DOHH2 (cell line): ENCODE measurements at regions not wholly inside any gene's neighbourhood (a gene's known extent, or its start where the extent isn't known, plus 50 kb on each side); places are given as distances from the start of the nearest gene placed in this dataset.

ENCODE experiments used
- H3F3A ChIP-seq: fragments of 200-600 bp; sonication (generic), shearing (Covaris generic); 2 replicates; pipeline ENCODE4 v1.6.0; 2016; ENCODE audit warnings: antibody characterized with exemption, mild to moderate bottlenecking; ENCODE audit not compliant: control insufficient read depth, insufficient read depth
- H3K27ac ChIP-seq: fragments of 200-600 bp; sonication (generic); 2 replicates; pipeline ENCODE4 v1.5.1; 2014; ENCODE audit warnings: low read depth, mild to moderate bottlenecking, low read length, moderate library complexity
- H3K27me3 ChIP-seq: fragments of 200-600 bp; sonication (generic); 2 replicates; pipeline ENCODE4 v1.6.1; 2014; ENCODE audit warnings: mild to moderate bottlenecking, low read length, mixed read lengths; ENCODE audit not compliant: control insufficient read depth
- H3K36me3 ChIP-seq: fragments of 200-600 bp; sonication (generic); 2 replicates; pipeline ENCODE4 v1.6.1; 2014; ENCODE audit warnings: mild to moderate bottlenecking, low read length, moderate library complexity, mixed read lengths; ENCODE audit not compliant: control insufficient read depth
- H3K4me1 ChIP-seq: fragments of 200-600 bp; sonication (generic); 2 replicates; pipeline ENCODE4 v1.6.1; 2014; ENCODE audit warnings: mild to moderate bottlenecking, low read length, mixed read lengths; ENCODE audit not compliant: control insufficient read depth
- H3K4me2 ChIP-seq: fragments of 200-600 bp; sonication (generic); 2 replicates; pipeline ENCODE4 v1.6.0; 2014; ENCODE audit warnings: mild to moderate bottlenecking, low read length, moderate library complexity
- H3K4me3 ChIP-seq: fragments of 200-600 bp; sonication (generic); 2 replicates; pipeline ENCODE4 v1.5.1; 2014; ENCODE audit warnings: mild to moderate bottlenecking, low read length, mixed read lengths
- H3K79me2 ChIP-seq: fragments of 200-600 bp; sonication (generic); 2 replicates; pipeline ENCODE4 v1.6.1; 2014; ENCODE audit warnings: mild to moderate bottlenecking, low read length, mixed read lengths; ENCODE audit not compliant: control insufficient read depth
- H3K9me2 ChIP-seq: fragments of 200-600 bp; sonication (generic); replicated peaks from 2 replicates; pipeline ENCODE4 v1.6.1; 2014; ENCODE audit warnings: mild to moderate bottlenecking, low read length, mixed read lengths; ENCODE audit not compliant: control insufficient read depth
- H3K9me3 ChIP-seq: fragments of 200-600 bp; sonication (generic); 2 replicates; pipeline ENCODE4 v1.6.1; 2014; ENCODE audit warnings: antibody characterized with exemption, low read length, mixed read lengths; ENCODE audit not compliant: control insufficient read depth, insufficient read depth
- H4K20me1 ChIP-seq: fragments of 200-600 bp; sonication (generic); 2 replicates; pipeline ENCODE4 v1.6.0; 2014; ENCODE audit warnings: low read depth, mild to moderate bottlenecking, antibody characterized with exemption, low read length, moderate library complexity; ENCODE audit not compliant: control insufficient read depth, insufficient read depth
- EZH2phosphoT487 ChIP-seq: fragments of 200-600 bp; sonication (generic); IDR thresholded peaks from 2 replicates; pipeline ENCODE4 v1.6.1; 2017; ENCODE audit warnings: borderline replicate concordance, mild to moderate bottlenecking, antibody characterized with exemption, low read length, moderate library complexity, mixed read lengths
- TF ChIP-seq, protein P1 (sequence below): fragments of 200-600 bp; sonication (generic); IDR thresholded peaks from one replicate; pipeline ENCODE4 v1.5.1; 2014; ENCODE audit warnings: antibody characterized with exemption, mild to moderate bottlenecking, low read depth, low read length; ENCODE audit not compliant: poor library complexity, severe bottlenecking

DNA sequence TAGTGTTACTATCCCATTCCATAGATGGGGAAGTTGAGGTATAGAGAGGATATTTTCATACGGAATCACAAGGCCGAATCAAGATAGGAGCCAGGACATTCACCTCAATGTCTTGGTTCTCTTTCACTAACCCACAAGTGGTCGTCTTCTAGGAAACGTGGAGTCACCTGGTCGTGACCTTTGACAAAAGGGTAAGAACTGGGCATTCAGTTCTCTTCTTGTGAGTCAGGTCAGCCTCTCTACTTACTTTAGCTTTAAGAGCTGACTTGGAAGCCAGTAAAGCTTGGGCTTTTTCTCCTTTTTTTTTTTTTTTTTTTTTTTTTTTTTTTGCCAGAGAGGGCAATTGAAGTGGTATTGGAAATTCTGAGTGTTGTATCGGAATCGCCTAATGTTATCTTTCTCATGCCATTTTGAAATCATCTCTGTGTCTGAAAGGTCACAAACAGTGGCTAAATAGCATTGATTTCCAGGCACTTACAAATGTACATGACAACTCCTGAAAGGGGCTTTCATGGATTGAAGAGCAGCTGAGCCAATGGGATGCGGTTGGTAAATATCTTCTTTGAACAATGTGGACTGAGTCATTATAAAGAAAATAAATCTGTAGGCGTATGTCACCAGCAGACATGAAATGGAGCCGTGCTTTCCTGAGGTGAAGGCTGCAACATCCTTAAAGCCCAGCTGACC lies 356.9 kb downstream of the KIF16B start:
- Histone ChIP-seq H3K4me1 (0 out of 2 replicates have a peak, but pooled peaks cover 3% of the 10 kb centered on the region), H3K9me3 (no peaks in the 10 kb centered on the region), H3K4me2 (no peak overlapping the region), H3F3A (no peaks in the 10 kb centered on the region), H4K20me1 (no peaks in the 10 kb centered on the region), H3K9me2 (no peaks in the 10 kb centered on the region), H3K79me2 (no peaks in the 10 kb centered on the region), H3K4me3 (no peak overlapping the region), H3K27ac (no peak overlapping the region), H3K27me3 (no peaks in the 10 kb centered on the region), H3K36me3 (no peaks in the 10 kb centered on the region)
- TF ChIP-seq, protein P1, sequence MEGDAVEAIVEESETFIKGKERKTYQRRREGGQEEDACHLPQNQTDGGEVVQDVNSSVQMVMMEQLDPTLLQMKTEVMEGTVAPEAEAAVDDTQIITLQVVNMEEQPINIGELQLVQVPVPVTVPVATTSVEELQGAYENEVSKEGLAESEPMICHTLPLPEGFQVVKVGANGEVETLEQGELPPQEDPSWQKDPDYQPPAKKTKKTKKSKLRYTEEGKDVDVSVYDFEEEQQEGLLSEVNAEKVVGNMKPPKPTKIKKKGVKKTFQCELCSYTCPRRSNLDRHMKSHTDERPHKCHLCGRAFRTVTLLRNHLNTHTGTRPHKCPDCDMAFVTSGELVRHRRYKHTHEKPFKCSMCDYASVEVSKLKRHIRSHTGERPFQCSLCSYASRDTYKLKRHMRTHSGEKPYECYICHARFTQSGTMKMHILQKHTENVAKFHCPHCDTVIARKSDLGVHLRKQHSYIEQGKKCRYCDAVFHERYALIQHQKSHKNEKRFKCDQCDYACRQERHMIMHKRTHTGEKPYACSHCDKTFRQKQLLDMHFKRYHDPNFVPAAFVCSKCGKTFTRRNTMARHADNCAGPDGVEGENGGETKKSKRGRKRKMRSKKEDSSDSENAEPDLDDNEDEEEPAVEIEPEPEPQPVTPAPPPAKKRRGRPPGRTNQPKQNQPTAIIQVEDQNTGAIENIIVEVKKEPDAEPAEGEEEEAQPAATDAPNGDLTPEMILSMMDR, result no peak
- no peak for TF ChIP-seq EZH2phosphoT487

DNA sequence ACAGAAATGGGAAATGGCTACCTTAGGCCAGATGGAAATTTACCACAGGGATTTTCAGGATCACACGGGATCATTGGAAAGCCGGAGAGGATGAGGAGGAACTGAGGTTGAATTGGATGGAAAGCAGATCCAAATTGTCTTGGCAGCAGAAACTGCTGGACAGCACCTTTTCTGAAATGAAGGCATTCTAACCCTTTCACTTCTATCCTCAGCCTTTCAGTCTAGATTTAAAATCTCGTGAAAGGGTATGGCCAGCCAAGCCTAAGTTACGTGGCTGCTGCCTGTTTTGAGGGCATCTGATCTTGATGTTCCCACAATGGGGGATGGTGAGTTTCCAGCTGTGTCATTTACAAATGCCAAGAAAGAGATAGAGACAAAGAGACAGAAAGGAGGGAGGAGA lies 358.2 kb downstream of the KIF16B start:
- TF ChIP-seq EZH2phosphoT487, result no peak
- TF ChIP-seq, protein P1, result no peak
- no peaks in the 10 kb centered on the region for H4K20me1 ChIP-seq
- H3K9me2 ChIP-seq, result no peaks in the 10 kb centered on the region
- no peak overlapping the region for H3K27ac ChIP-seq
- H3K79me2 ChIP-seq, result no peaks in the 10 kb centered on the region
- H3K4me2 ChIP-seq, result no peak overlapping the region
- H3K4me3 ChIP-seq, result no peak overlapping the region
- 0 out of 2 replicates have a peak, but pooled peaks cover 3% of the 10 kb centered on the region for H3K4me1 ChIP-seq
- no peaks in the 10 kb centered on the region for H3K36me3 ChIP-seq
- no peaks in the 10 kb centered on the region for H3K27me3 ChIP-seq
- no peaks in the 10 kb centered on the region for H3K9me3 ChIP-seq
- H3F3A ChIP-seq, result no peaks in the 10 kb centered on the region

DNA sequence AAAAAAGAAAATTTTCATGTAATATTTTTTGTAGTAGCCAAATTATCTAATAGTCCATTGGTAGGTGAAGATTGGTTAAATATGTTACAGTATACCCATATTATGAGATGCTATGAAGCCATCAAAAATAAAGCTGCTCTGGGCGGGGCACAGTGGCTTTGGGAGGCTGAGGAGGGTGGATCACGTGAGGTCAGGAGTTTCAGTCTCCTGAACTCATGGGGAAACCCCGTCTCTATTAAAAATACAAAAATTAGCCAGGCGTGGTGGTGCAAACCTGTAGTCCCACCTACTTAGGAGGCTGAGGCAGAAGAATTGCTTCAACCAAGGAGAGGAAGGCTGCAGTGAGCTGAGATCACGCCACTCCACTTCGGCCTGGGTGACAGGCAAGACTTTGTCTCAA lies 360.5 kb downstream of the KIF16B start:
- Histone ChIP-seq H3K4me1 (0 out of 2 replicates have a peak, but pooled peaks cover 3% of the 10 kb centered on the region), H3K79me2 (no peaks in the 10 kb centered on the region), H3K4me2 (no peak overlapping the region), H3K27me3 (no peaks in the 10 kb centered on the region), H3K9me3 (no peaks in the 10 kb centered on the region), H3K27ac (no peak overlapping the region), H4K20me1 (no peaks in the 10 kb centered on the region), H3K9me2 (no peaks in the 10 kb centered on the region), H3K4me3 (no peak overlapping the region), H3F3A (no peaks in the 10 kb centered on the region), H3K36me3 (no peaks in the 10 kb centered on the region)
- TF ChIP-seq, protein P1, result no peak
- no peak for TF ChIP-seq EZH2phosphoT487
